CD1c-positive myeloid dendritic cell (primary cell): ENCODE measurements at regions not wholly inside any gene's neighbourhood (a gene's known extent, or its start where the extent isn't known, plus 50 kb on each side); places are given as distances from the start of the nearest gene placed in this dataset.
"Not testable (repeated sequence)": the region's sequence is repeated elsewhere in the genome, so short reads cannot be mapped to it uniquely, and the experiment has no call there.

ENCODE experiments used
- DNase-seq: peaks from one replicate; pipeline ENCODE4 v3.0.0-alpha.2; 2016; ENCODE audit errors: extremely low spot score

GRCh38 chr4:118502967-118503366 lies 150.2 kb upstream of the PRSS12 start:
- DNase-seq, result not testable (repeated sequence)

GRCh38 chr4:118504927-118505326 lies 152.1 kb upstream of the PRSS12 start:
- DNase-seq, result not testable (repeated sequence)

- not testable (repeated sequence) for DNase-seq
Measured at GRCh38 chr4:118505491-118505890, 152.7 kb upstream of the PRSS12 start.

- not testable (repeated sequence) for DNase-seq
Measured at GRCh38 chr4:118512870-118513269, 160.1 kb upstream of the PRSS12 start.

GRCh38 chr4:118514332-118514731 lies 161.5 kb upstream of the PRSS12 start:
- DNase-seq, result not testable (repeated sequence)

GRCh38 chr4:118516107-118516506 lies 163.3 kb upstream of the PRSS12 start:
- peak; percentile 26 for DNase-seq

GRCh38 chr4:118530107-118530506 lies 155.1 kb upstream of the METTL14 start:
- not testable (repeated sequence) for DNase-seq

- DNase-seq, result not testable (repeated sequence)
Measured at GRCh38 chr4:118531947-118532346, 153.2 kb upstream of the METTL14 start.

- not testable (repeated sequence) for DNase-seq
Measured at GRCh38 chr4:118535788-118536187, 149.4 kb upstream of the METTL14 start.

- peak; percentile 44 for DNase-seq
Measured at GRCh38 chr4:118539412-118540077, 145.6 kb upstream of the METTL14 start.

- not testable (repeated sequence) for DNase-seq
Measured at GRCh38 chr4:118556576-118556975, 128.6 kb upstream of the METTL14 start.

GRCh38 chr4:118557298-118557851 lies 127.8 kb upstream of the METTL14 start:
- no peak for DNase-seq

- not testable (repeated sequence) for DNase-seq
Measured at GRCh38 chr4:118558188-118558587, 127.0 kb upstream of the METTL14 start.

- not testable (repeated sequence) for DNase-seq
Measured at GRCh38 chr4:118561559-118561958, 123.6 kb upstream of the METTL14 start.

- DNase-seq, result peak; percentile 7
Measured at GRCh38 chr4:118566003-118566513, 119.1 kb upstream of the METTL14 start.

GRCh38 chr4:118572991-118573390 lies 112.2 kb upstream of the METTL14 start:
- not testable (repeated sequence) for DNase-seq

- DNase-seq, result not testable (repeated sequence)
Measured at GRCh38 chr4:118574251-118574913, 110.8 kb upstream of the METTL14 start.

- DNase-seq, result not testable (repeated sequence)
Measured at GRCh38 chr4:118575057-118575456, 110.1 kb upstream of the METTL14 start.

- not testable (repeated sequence) for DNase-seq
Measured at GRCh38 chr4:118575726-118576125, 109.5 kb upstream of the METTL14 start.

- DNase-seq, result not testable (repeated sequence)
Measured at GRCh38 chr4:118576709-118577219, 108.4 kb upstream of the METTL14 start.

- DNase-seq, result no peak
Measured at GRCh38 chr4:118585015-118585414, 100.2 kb upstream of the METTL14 start.

- no peak for DNase-seq
Measured at GRCh38 chr4:118586357-118586790, 98.8 kb upstream of the METTL14 start.
